Heart left ventricle (tissue), 16 donors: ENCODE measurements at regions not wholly inside any gene's neighbourhood (a gene's known extent, or its start where the extent isn't known, plus 50 kb on each side); places are given as distances from the start of the nearest gene placed in this dataset.

Experiments used
- ATAC-seq, 4 donors: fragments of 200-7000 bp; cut with Tn5 transposase; one replicate each; pipeline ENCODE4 v1.9.1; 2020 to 2022; ENCODE audit warnings: moderate library complexity in 4 of 4, mild to moderate bottlenecking in 3 of 4, moderate number of reproducible peaks in 1 of 4
- DNase-seq, 5 donors: peaks; one replicate each; pipeline ENCODE4 v3.0.0-alpha.2; 2020
- H3K27ac ChIP-seq, 12 donors: fragments of 200-600 bp; sonication (generic) in 4 of 12; one replicate each; pipeline versions ENCODE4 v1.5.0 to v1.8.0; 2016 to 2022; ENCODE audit warnings: mild to moderate bottlenecking in 2 of 12
- H3K27me3 ChIP-seq, 9 donors: fragments of 200-600 bp; sonication (generic) in 2 of 9; one replicate each; pipeline versions ENCODE4 v1.5.1 to v1.8.0; 2016 to 2022; ENCODE audit warnings: mild to moderate bottlenecking in 3 of 9
- H3K36me3 ChIP-seq, 9 donors: fragments of 200-600 bp; sonication (generic) in 2 of 9; one replicate each; pipeline versions ENCODE4 v1.5.0 to v1.8.0; 2018 to 2022; ENCODE audit warnings: mild to moderate bottlenecking in 2 of 9
- H3K4me1 ChIP-seq, 12 donors: fragments of 200-600 bp; sonication (generic) in 4 of 12; one replicate each; pipeline versions ENCODE4 v1.5.0 to v1.8.0; 2016 to 2022; ENCODE audit warnings: mild to moderate bottlenecking in 3 of 12
- H3K4me3 ChIP-seq, 12 donors: fragments of 200-600 bp; sonication (generic) in 4 of 12; one replicate each; pipeline versions ENCODE4 v1.5.0 to v1.8.0; 2017 to 2022; ENCODE audit warnings: mild to moderate bottlenecking in 9 of 12, moderate library complexity in 4 of 12
- H3K9me3 ChIP-seq, 12 donors: fragments of 200-600 bp; sonication (generic) in 4 of 12; one replicate each; pipeline versions ENCODE4 v1.5.0 to v1.8.0; 2016 to 2022; ENCODE audit warnings: mild to moderate bottlenecking in 1 of 12
- CTCF ChIP-seq, 12 donors: fragments of 200-600 bp; sonication (generic) in 4 of 12; IDR thresholded peaks; one replicate each; pipeline versions ENCODE4 v1.5.0 to v1.8.0; 2018 to 2022; ENCODE audit warnings: antibody characterized with exemption in 12 of 12, mild to moderate bottlenecking in 5 of 12
- POLR2A ChIP-seq, 2 donors: fragments of 450-650 bp; IDR thresholded peaks; one replicate each; pipeline ENCODE4 v1.6.1; 2017; ENCODE audit warnings: antibody characterized with exemption in 2 of 2, mild to moderate bottlenecking in 2 of 2, moderate library complexity in 2 of 2
- WGBS, 4 donors: extraction: QIAGEN DNeasy Blood & Tissue Kit in 2 of 4; methylation state at CpG; one replicate each; pipeline versions ENCODE4 v1.1.5 to v1.1.7; 2013 to 2018; 5-methylcytosine and 5-hydroxymethylcytosine counted together
- intact Hi-C, 10 donors: fragments of 100-400 bp; cut with DNase I; formaldehyde crosslinking; loops; one replicate each; pipeline versions ENCODE4 v1.11.1 to v1.14.2; 2022
- donor health status: ischemic (EF 13 %, LVEDD 7.1; RV severe dilation, severe dysfunction).
- donor health status: healthy with polysubstance abuse.
- donor health status: DM: no; HTN: yes; CAD: no.
- donor health status: DM: no; HTN: no; CAD: no.
- donor health status: ischemic (EF 25% LVEDD 6.9; RV normal size, moderate dysfunction).
- donor health status: ischemic (EF 25% LVEDD 5.7; RV mildly dilated, moderate dysfunction).
- donor health status: healthy.
- donor health status: DM: yes; HTN: yes; CAD: no.
- donor health status: ischemic (EF 35%, LVEDD 5.7; RV mildly dilated, moderate dysfunction).
- donor health status: nonischemic (EF 11% LVEDD 7.7; RV severe dilation, severe dysfunction).
- donor health status: DM: yes; HTN: yes; CAD: no.
- donor health status: PGD.
- donor health status: ischemic (EF 29% LVEDD 5.4; RV normal size, mild dysfunction).
- donor health status: nonischemic (EF 23%, LVEDD 6.1; RV moderate dilation, normal function).

GRCh38 chr1:30068787-30069472 lies 654.5 kb downstream of the MATN1 start:
- TF ChIP-seq POLR2A (IDR thresholded peaks at IDR 0.05) (no peak), CTCF (IDR thresholded peaks at IDR 0.05) (no peak)
- ATAC-seq (no peak), DNase-seq (no peak)
- Histone ChIP-seq H3K27me3 (peaks cover 0 to 4% (median 0%) of the 10 kb centered on the region in 9 donors), H3K36me3 (no peaks in the 10 kb centered on the region), H3K4me1 (no peaks in the 10 kb centered on the region), H3K9me3 (no peaks in the 10 kb centered on the region), H3K27ac (no peak overlapping the region), H3K4me3 (no peak overlapping the region)
- 89 to 95% (median 91%) methylated on average over 9 of the region's 9 CpGs for WGBS, 4 donors
- intact Hi-C loops, result no loop called here

GRCh38 chr1:30064547-30064946 lies 658.8 kb downstream of the MATN1 start:
- H3K9me3 ChIP-seq, result no peaks in the 10 kb centered on the region
- WGBS, 4 donors, result 61 to 70% (median 68%) methylated on average over 2 of the region's 2 CpGs
- no peaks in the 10 kb centered on the region for H3K36me3 ChIP-seq
- DNase-seq (no peak), ATAC-seq (no peak)
- peaks cover 0 to 4% (median 0%) of the 10 kb centered on the region in 9 donors for H3K27me3 ChIP-seq
- H3K27ac ChIP-seq, result no peak overlapping the region
- H3K4me1 ChIP-seq, result no peaks in the 10 kb centered on the region
- intact Hi-C loops, result no loop called here
- H3K4me3 ChIP-seq, result no peak overlapping the region
- TF ChIP-seq POLR2A (IDR thresholded peaks at IDR 0.05) (no peak), CTCF (IDR thresholded peaks at IDR 0.05) (no peak)

GRCh38 chr1:30063621-30064280 lies 659.6 kb downstream of the MATN1 start:
- Histone ChIP-seq H3K4me1 (no peaks in the 10 kb centered on the region), H3K4me3 (no peak overlapping the region), H3K27me3 (peaks cover 0 to 4% (median 0%) of the 10 kb centered on the region in 9 donors), H3K9me3 (no peaks in the 10 kb centered on the region), H3K27ac (no peak overlapping the region), H3K36me3 (no peaks in the 10 kb centered on the region)
- DNase-seq (no peak), ATAC-seq (no peak)
- WGBS, 4 donors, result 80 to 84% (median 82%) methylated on average over 7 of the region's 7 CpGs
- intact Hi-C loops, result no loop called here
- TF ChIP-seq POLR2A (IDR thresholded peaks at IDR 0.05), result no peak

GRCh38 chr1:30061292-30062220 lies 661.8 kb downstream of the MATN1 start:
- Histone ChIP-seq H3K27me3 (peaks cover 0 to 12% (median 0%) of the 10 kb centered on the region in 9 donors), H3K4me1 (no peaks in the 10 kb centered on the region), H3K36me3 (no peaks in the 10 kb centered on the region), H3K4me3 (no peak overlapping the region), H3K9me3 (no peaks in the 10 kb centered on the region), H3K27ac (no peak overlapping the region)
- ATAC-seq (no peak), DNase-seq (no peak)
- intact Hi-C loops, result no loop called here
- no peak for TF ChIP-seq CTCF (IDR thresholded peaks at IDR 0.05)
- no peak for TF ChIP-seq POLR2A (IDR thresholded peaks at IDR 0.05)
- WGBS, 4 donors, result 76 to 83% (median 80%) methylated on average over 13 of the region's 13 CpGs
